ENCODE measurements at regions not wholly inside any gene's neighbourhood (a gene's known extent, or its start where the extent isn't known, plus 50 kb on each side); places are given as distances from the start of the nearest gene placed in this dataset.

GRCh38 chr7:22962775-22963350 is 51.1 kb downstream of the HYCC1 start:
- DNase-seq (ENCODE audit: low spot score in 2 of 2), result no peak
- Mint-ChIP-seq H3K4me3 (no peak overlapping the region), H3K4me1 (no peaks in the 10 kb centered on the region), H3K27ac (no peak overlapping the region), H3K36me3 (peaks cover 13% of the 10 kb centered on the region), H3K9me3 (no peaks in the 10 kb centered on the region)
- ATAC-seq, result no peak

- H3K36me3 Mint-ChIP-seq, result peaks cover 23% of the 10 kb centered on the region
- no peak overlapping the region for H3K4me3 Mint-ChIP-seq
- H3K9me3 Mint-ChIP-seq, result no peaks in the 10 kb centered on the region
- H3K4me1 Mint-ChIP-seq, result no peaks in the 10 kb centered on the region
- ATAC-seq, result no peak
- H3K27ac Mint-ChIP-seq, result no peak overlapping the region
- no peak for DNase-seq (ENCODE audit: low spot score in 2 of 2)
Observed at GRCh38 chr7:22958742-22959141, 55.2 kb downstream of the HYCC1 start.

GRCh38 chr7:22954251-22954650 is 59.7 kb downstream of the HYCC1 start:
- no peak for DNase-seq (ENCODE audit: low spot score in 2 of 2)
- H3K9me3 Mint-ChIP-seq, result no peaks in the 10 kb centered on the region
- ATAC-seq, result no peak
- no peak overlapping the region for H3K27ac Mint-ChIP-seq
- peaks cover 10% of the 10 kb centered on the region for H3K36me3 Mint-ChIP-seq
- H3K4me1 Mint-ChIP-seq, result no peaks in the 10 kb centered on the region
- H3K4me3 Mint-ChIP-seq, result no peak overlapping the region

GRCh38 chr7:22952306-22953015 is 61.5 kb downstream of the HYCC1 start:
- no peak overlapping the region for H3K27ac Mint-ChIP-seq
- no peak for ATAC-seq
- no peaks in the 10 kb centered on the region for H3K4me1 Mint-ChIP-seq
- H3K9me3 Mint-ChIP-seq, result no peaks in the 10 kb centered on the region
- DNase-seq (ENCODE audit: low spot score in 2 of 2), result no peak
- H3K4me3 Mint-ChIP-seq, result no peak overlapping the region
- H3K36me3 Mint-ChIP-seq, result peaks cover 10% of the 10 kb centered on the region

GRCh38 chr7:22949944-22950343 is 64.0 kb downstream of the HYCC1 start:
- Mint-ChIP-seq H3K9me3 (no peaks in the 10 kb centered on the region), H3K4me1 (no peaks in the 10 kb centered on the region), H3K4me3 (no peak overlapping the region), H3K36me3 (peaks cover under 1% of the 10 kb centered on the region), H3K27ac (no peak overlapping the region)
- DNase-seq (ENCODE audit: low spot score in 2 of 2), result no peak
- no peak for ATAC-seq

GRCh38 chr7:22949221-22949620 is 64.7 kb downstream of the HYCC1 start:
- DNase-seq (ENCODE audit: low spot score in 2 of 2) (no peak), ATAC-seq (no peak)
- H3K27ac Mint-ChIP-seq, result no peak overlapping the region
- H3K36me3 Mint-ChIP-seq, result peaks cover 6% of the 10 kb centered on the region
- H3K4me1 Mint-ChIP-seq, result no peaks in the 10 kb centered on the region
- H3K4me3 Mint-ChIP-seq, result no peak overlapping the region
- H3K9me3 Mint-ChIP-seq, result no peaks in the 10 kb centered on the region

- no peak for ATAC-seq
Observed at GRCh38 chr7:22948770-22949169, 65.2 kb downstream of the HYCC1 start.

GRCh38 chr7:22945584-22945983 is 68.3 kb downstream of the HYCC1 start:
- Mint-ChIP-seq H3K9me3 (no peaks in the 10 kb centered on the region), H3K4me3 (no peak overlapping the region), H3K36me3 (peaks cover 14% of the 10 kb centered on the region), H3K27ac (no peak overlapping the region), H3K4me1 (no peaks in the 10 kb centered on the region)
- no peak for ATAC-seq
- DNase-seq (ENCODE audit: low spot score in 2 of 2), result no peak

More at GRCh38 chr7:22948770-22949169, 65.2 kb downstream of the HYCC1 start:
- DNase-seq (ENCODE audit: low spot score in 2 of 2), result no peak
- Mint-ChIP-seq H3K36me3 (peaks cover 6% of the 10 kb centered on the region), H3K27ac (no peak overlapping the region), H3K4me1 (no peaks in the 10 kb centered on the region), H3K4me3 (no peak overlapping the region), H3K9me3 (no peaks in the 10 kb centered on the region)

GRCh38 chr7:22944510-22944909 is 69.4 kb downstream of the HYCC1 start:
- Mint-ChIP-seq H3K27ac (no peak overlapping the region), H3K9me3 (no peaks in the 10 kb centered on the region), H3K4me1 (no peaks in the 10 kb centered on the region), H3K36me3 (peaks cover 14% of the 10 kb centered on the region), H3K4me3 (no peak overlapping the region)
- ATAC-seq (no peak), DNase-seq (ENCODE audit: low spot score in 2 of 2) (no peak)

GRCh38 chr7:22944022-22944421 is 69.9 kb downstream of the HYCC1 start:
- no peak for DNase-seq (ENCODE audit: low spot score in 2 of 2)
- H3K27ac Mint-ChIP-seq, result no peak overlapping the region
- H3K36me3 Mint-ChIP-seq, result peaks cover 14% of the 10 kb centered on the region
- H3K4me1 Mint-ChIP-seq, result no peaks in the 10 kb centered on the region
- no peak overlapping the region for H3K4me3 Mint-ChIP-seq
- no peaks in the 10 kb centered on the region for H3K9me3 Mint-ChIP-seq
- ATAC-seq, result no peak

GRCh38 chr7:22942191-22942590 is 71.7 kb downstream of the HYCC1 start:
- ATAC-seq (no peak), DNase-seq (ENCODE audit: low spot score in 2 of 2) (no peak)
- Mint-ChIP-seq H3K4me1 (no peaks in the 10 kb centered on the region), H3K9me3 (no peaks in the 10 kb centered on the region), H3K27ac (no peak overlapping the region), H3K36me3 (peaks cover 14% of the 10 kb centered on the region), H3K4me3 (no peak overlapping the region)

GRCh38 chr7:22939842-22940241 is 74.1 kb downstream of the HYCC1 start:
- peaks cover 12% of the 10 kb centered on the region for H3K36me3 Mint-ChIP-seq
- H3K9me3 Mint-ChIP-seq, result no peaks in the 10 kb centered on the region
- H3K4me1 Mint-ChIP-seq, result no peaks in the 10 kb centered on the region
- no peak overlapping the region for H3K4me3 Mint-ChIP-seq
- no peak for ATAC-seq
- DNase-seq (ENCODE audit: low spot score in 2 of 2), result no peak
- H3K27ac Mint-ChIP-seq, result no peak overlapping the region

- Mint-ChIP-seq H3K4me3 (no peak overlapping the region), H3K4me1 (no peaks in the 10 kb centered on the region), H3K36me3 (peaks cover 8% of the 10 kb centered on the region), H3K27ac (no peak overlapping the region), H3K9me3 (no peaks in the 10 kb centered on the region)
- DNase-seq (ENCODE audit: low spot score in 2 of 2) (no peak), ATAC-seq (no peak)
Observed at GRCh38 chr7:22937946-22938345, 76.0 kb downstream of the HYCC1 start.

- no peak overlapping the region for H3K4me3 Mint-ChIP-seq
Observed at GRCh38 chr7:22936246-22936645, 77.7 kb downstream of the HYCC1 start.

GRCh38 chr7:22935269-22935668 is 78.7 kb downstream of the HYCC1 start:
- H3K27ac Mint-ChIP-seq, result no peak overlapping the region
- no peaks in the 10 kb centered on the region for H3K36me3 Mint-ChIP-seq
- ATAC-seq, result no peak
- no peaks in the 10 kb centered on the region for H3K9me3 Mint-ChIP-seq
- no peak for DNase-seq (ENCODE audit: low spot score in 2 of 2)
- H3K4me3 Mint-ChIP-seq, result no peak overlapping the region
- no peaks in the 10 kb centered on the region for H3K4me1 Mint-ChIP-seq

More at GRCh38 chr7:22936246-22936645, 77.7 kb downstream of the HYCC1 start:
- H3K36me3 Mint-ChIP-seq, result peaks cover 5% of the 10 kb centered on the region
- no peaks in the 10 kb centered on the region for H3K4me1 Mint-ChIP-seq
- ATAC-seq, result no peak
- no peak for DNase-seq (ENCODE audit: low spot score in 2 of 2)
- no peaks in the 10 kb centered on the region for H3K9me3 Mint-ChIP-seq
- H3K27ac Mint-ChIP-seq, result no peak overlapping the region

- Mint-ChIP-seq H3K9me3 (no peaks in the 10 kb centered on the region), H3K4me1 (no peaks in the 10 kb centered on the region), H3K27ac (no peak overlapping the region), H3K36me3 (no peaks in the 10 kb centered on the region), H3K4me3 (no peak overlapping the region)
- ATAC-seq, result no peak
- no peak for DNase-seq (ENCODE audit: low spot score in 2 of 2)
Observed at GRCh38 chr7:22934473-22935065, 79.4 kb downstream of the HYCC1 start.

Data from stimulated activated effector memory CD8-positive, alpha-beta T cell treated with anti-CD3 and anti-CD28 coated beads, Interleukin-12 subunit alpha, Interleukin-12 subunit beta, amount 100 ng/mL, for 72 hours (primary cell).